ENCODE measurements at regions not wholly inside any gene's neighbourhood (a gene's known extent, or its start where the extent isn't known, plus 50 kb on each side); places are given as distances from the start of the nearest gene placed in this dataset.

DNA sequence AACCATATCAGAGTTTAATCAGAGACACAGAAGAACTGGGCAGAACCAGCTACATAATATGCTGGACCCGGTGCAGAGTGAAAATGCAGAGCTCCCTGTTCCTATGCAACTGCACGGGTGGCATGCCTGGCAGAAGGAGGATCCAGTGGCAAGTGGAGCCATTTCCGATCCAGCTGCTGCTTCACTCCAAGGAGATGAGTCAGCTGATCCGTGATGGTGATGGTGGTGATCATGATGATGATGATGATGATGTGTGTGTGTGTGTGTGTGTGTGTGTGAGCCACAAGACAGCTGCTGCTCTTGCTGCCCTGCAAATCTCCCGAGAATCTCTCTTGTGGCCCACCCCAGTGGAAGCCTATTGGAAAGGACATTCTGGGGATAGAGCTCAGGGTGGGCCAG, 133.0 kb downstream of the URB2 start:
- no peak overlapping the region for H3K4me3 ChIP-seq (ENCODE audit: low read depth, low read length)
- no peak for TF ChIP-seq CTCF (IDR thresholded peaks at IDR 0.05; ENCODE audit: insufficient read depth, low read length)
- peak; percentile 17 for DNase-seq (ENCODE audit: low read depth)

DNA sequence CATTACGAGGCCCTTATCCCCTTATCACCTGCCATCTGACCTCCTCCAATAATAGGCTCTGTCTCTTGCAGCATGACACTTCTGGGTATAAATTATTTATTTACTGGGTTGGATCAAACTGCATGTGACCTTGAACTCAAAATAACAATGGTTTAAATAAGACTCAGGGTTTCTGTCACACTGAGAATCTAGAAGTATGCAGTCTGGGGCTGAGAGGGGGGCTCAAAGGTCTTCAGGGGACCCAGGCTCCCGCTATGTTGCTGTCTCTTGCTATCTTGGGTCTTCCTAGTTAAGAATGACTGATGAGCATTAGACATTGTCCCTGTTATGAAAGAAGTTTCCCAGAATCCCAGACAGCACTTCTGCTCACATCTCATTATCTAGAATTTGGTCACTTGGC, 133.5 kb downstream of the URB2 start:
- H3K4me3 ChIP-seq (ENCODE audit: low read depth, low read length) = no peak overlapping the region
- TF ChIP-seq CTCF (IDR thresholded peaks at IDR 0.05; ENCODE audit: insufficient read depth, low read length) = no peak
- DNase-seq (ENCODE audit: low read depth) = no peak

DNA sequence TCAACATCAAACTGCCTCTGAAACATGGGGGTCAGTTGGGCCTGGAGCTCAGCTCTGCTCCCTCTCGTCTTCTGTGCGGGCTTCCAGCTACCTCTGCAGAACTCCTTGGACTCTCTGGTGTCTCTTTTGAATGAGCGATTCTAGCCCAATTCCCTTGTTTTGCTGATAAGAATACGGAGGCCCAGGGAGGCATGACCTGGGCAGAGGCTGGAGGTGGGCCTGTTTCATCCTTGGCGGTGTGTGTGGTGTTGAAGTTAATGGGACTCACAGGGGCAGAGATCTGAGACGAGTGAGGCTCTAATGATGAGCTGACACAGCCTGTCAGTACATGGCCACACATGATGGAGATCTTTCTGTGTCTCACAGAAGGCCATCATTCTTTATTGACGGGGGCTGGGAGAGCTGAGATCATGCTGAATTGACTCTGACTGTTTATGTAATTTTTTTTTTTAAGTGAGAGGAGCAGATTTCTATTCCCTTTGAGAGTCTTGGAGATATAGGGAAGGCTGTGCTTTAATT, 134.5 kb downstream of the URB2 start:
- no peak for TF ChIP-seq CTCF (IDR thresholded peaks at IDR 0.05; ENCODE audit: insufficient read depth, low read length)
- H3K4me3 ChIP-seq (ENCODE audit: low read depth, low read length) = no peak overlapping the region
- no peak for DNase-seq (ENCODE audit: low read depth)

- no peak for TF ChIP-seq CTCF (IDR thresholded peaks at IDR 0.05; ENCODE audit: insufficient read depth, low read length)
- no peak overlapping the region for H3K4me3 ChIP-seq (ENCODE audit: low read depth, low read length)
- DNase-seq (ENCODE audit: low read depth) = no peak
These were observed 136.8 kb downstream of the URB2 start for GRCh38 chr1:229762891-229763290.

DNA sequence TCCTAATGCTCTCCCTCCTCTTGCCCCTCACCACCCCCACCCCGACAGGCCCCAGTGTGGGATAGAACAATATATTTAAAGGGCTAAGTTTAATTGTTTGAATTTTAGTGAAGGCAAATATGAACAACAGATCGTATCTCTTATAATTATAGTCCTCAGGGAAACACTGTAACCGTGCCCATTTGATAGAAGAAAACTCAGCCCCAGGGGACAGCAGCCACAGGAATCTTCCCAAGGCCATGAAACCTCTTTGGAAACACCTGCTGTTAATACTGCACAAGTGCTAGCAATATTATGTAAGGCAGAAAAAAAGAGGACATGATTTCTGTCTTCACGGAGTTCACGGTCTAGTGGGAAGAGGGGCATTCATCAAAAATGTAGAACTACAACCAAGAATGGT, 142.2 kb downstream of the URB2 start:
- TF ChIP-seq CTCF (IDR thresholded peaks at IDR 0.05; ENCODE audit: insufficient read depth, low read length) = no peak
- DNase-seq (ENCODE audit: low read depth) = no peak

GRCh38 chr1:229769006-229769405, 143.0 kb downstream of the URB2 start:
- no peak overlapping the region for H3K4me3 ChIP-seq (ENCODE audit: low read depth, low read length)
- no peak for TF ChIP-seq CTCF (IDR thresholded peaks at IDR 0.05; ENCODE audit: insufficient read depth, low read length)
- no peak for DNase-seq (ENCODE audit: low read depth)

More for the DNA sequence above, 142.2 kb downstream of the URB2 start:
- H3K4me3 ChIP-seq (ENCODE audit: low read depth, low read length) = no peak overlapping the region

DNA sequence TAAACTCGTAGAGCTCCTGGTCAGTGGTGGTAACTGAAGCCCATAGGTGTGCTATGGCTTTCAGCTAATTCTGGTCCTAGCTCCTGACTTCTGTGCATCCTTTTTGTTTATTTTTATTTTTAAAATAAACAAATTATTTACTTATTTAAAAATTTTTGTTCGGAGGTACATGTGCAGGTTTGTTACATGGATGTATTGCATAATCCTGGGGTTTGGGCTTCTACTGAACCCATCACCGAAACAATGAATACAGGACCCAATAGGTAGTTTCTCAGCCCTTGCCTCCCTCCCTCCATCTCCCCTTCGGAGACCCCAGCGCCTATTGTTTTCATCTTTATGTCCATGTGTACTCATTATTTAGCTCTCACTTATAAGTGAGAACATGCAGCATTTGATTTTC, 143.8 kb downstream of the URB2 start:
- no peak overlapping the region for H3K4me3 ChIP-seq (ENCODE audit: low read depth, low read length)
- no peak for DNase-seq (ENCODE audit: low read depth)
- TF ChIP-seq CTCF (IDR thresholded peaks at IDR 0.05; ENCODE audit: insufficient read depth, low read length) = no peak
